IPS DF 6.9 (cell line): ENCODE measurements at regions not wholly inside any gene's neighbourhood (a gene's known extent, or its start where the extent isn't known, plus 50 kb on each side); places are given as distances from the start of the nearest gene placed in this dataset.

ENCODE experiments used
- DNase-seq: peaks from one replicate; pipeline ENCODE4 v3.0.0-alpha.2; 2013; ENCODE audit warnings: low read depth, low spot score
- H3K27ac ChIP-seq: one replicate; pipeline ENCODE4 v1.5.1; 2013; ENCODE audit warnings: low read length, control low read depth
- H3K27me3 ChIP-seq: 2 replicates; pipeline ENCODE4 v1.6.1; 2013; ENCODE audit warnings: mild to moderate bottlenecking, low read length; ENCODE audit not compliant: control insufficient read depth, insufficient read depth
- H3K36me3 ChIP-seq: 2 replicates; pipeline ENCODE4 v1.6.1; 2013; ENCODE audit warnings: low read length; ENCODE audit not compliant: control insufficient read depth, insufficient read depth
- H3K4me1 ChIP-seq: 2 replicates; pipeline ENCODE4 v1.6.1; 2013; ENCODE audit warnings: low read length; ENCODE audit not compliant: control insufficient read depth, insufficient read depth
- H3K4me3 ChIP-seq: 2 replicates; pipeline ENCODE4 v1.5.1; 2013; ENCODE audit warnings: mild to moderate bottlenecking, low read length
- H3K9me3 ChIP-seq: 2 replicates; pipeline ENCODE4 v1.6.1; 2013; ENCODE audit warnings: low read length, inconsistent platforms; ENCODE audit not compliant: control insufficient read depth, insufficient read depth
- WGBS: extraction: QIAGEN DNeasy Blood & Tissue Kit; methylation state at CpG from one replicate; pipeline ENCODE4 v1.1.7; 2013; ENCODE audit warnings: mixed read lengths, missing lambda C conversion rate; ENCODE audit not compliant: insufficient read length, insufficient coverage; 5-methylcytosine and 5-hydroxymethylcytosine counted together

DNA sequence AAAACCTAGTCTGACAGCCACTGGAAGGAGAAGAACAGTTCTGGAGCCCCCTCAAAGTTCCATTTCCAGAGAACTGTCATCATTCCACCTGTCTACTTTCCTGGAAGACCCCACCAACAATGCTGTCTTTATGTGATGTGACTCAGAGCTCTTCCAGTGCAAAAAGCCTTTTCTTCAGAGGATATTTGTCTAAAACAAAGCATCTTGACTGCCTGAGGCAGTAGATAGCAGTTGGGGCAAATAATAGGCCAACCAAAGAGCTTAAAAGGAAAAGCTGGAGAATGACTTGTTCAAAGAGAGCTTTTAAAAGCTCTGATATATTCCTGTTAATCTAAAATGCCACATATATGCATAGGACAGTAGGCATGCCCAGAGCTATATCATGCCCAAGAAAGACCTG is 62.6 kb downstream of the MIS18A start:
- Histone ChIP-seq H3K4me1 (no peaks in the 10 kb centered on the region), H3K36me3 (no peaks in the 10 kb centered on the region), H3K4me3 (no peak overlapping the region), H3K27ac (no peak overlapping the region), H3K27me3 (no peaks in the 10 kb centered on the region), H3K9me3 (no peaks in the 10 kb centered on the region)
- no peak for DNase-seq

DNA sequence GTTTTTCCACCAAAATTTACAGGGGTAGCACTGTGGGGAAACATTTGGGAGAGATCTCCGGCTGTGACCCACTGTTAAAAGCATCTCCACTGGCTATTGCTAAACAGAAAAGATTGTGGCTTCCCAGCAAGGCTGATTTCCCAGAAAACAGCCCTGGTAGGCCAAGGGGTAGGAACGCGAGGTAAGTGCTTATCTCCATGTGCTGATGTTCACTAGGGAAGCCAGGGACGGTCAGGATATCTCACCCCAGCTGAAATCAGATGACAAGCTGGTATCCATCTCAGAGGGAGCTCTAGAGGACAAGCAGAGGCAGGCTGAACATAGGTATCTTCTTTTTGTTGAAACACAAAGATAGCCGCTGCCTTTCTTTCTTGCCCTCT is 63.6 kb downstream of the MIS18A start:
- no peaks in the 10 kb centered on the region for H3K4me1 ChIP-seq
- H3K36me3 ChIP-seq = no peaks in the 10 kb centered on the region
- H3K27me3 ChIP-seq = no peaks in the 10 kb centered on the region
- no peaks in the 10 kb centered on the region for H3K9me3 ChIP-seq
- H3K4me3 ChIP-seq = no peak overlapping the region
- DNase-seq = no peak
- H3K27ac ChIP-seq = no peak overlapping the region
- no CpG with 5 or more reads among the region's 5 CpGs for WGBS

DNA sequence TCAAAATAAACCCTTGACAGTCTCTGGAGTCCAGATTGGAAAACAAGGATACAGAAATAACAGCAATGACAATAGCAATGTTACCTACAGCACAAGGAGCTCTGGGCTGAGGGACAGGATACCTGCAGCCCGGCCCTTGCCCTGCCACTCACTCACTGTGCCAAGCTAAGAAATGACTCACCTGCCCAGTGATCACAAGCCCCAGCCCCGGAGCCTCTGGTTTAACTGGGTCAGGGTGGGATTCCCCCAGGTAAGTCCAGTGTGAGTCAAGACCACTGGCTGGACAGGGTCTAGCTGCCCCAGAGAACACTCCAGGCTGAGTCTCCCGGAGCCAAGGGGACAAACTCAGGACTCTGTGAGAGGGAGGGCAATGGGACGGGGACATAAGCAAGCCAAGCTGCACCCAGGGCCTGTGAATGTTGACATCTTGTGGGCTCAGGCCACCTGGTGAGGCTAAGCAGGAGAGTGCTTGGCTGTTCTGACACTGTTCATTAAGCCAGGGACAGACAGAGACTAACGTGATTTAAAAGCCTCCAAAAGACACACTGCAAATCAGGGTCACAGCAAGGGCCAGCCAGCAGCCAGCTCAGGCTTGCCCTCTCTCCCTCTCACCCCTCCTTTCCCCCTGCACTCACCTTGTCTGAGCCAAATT is 64.1 kb downstream of the MIS18A start:
- WGBS = no CpG with 5 or more reads among the region's 5 CpGs
- Histone ChIP-seq H3K36me3 (no peaks in the 10 kb centered on the region), H3K4me3 (no peak overlapping the region), H3K9me3 (no peaks in the 10 kb centered on the region), H3K27ac (no peak overlapping the region), H3K27me3 (no peaks in the 10 kb centered on the region), H3K4me1 (no peaks in the 10 kb centered on the region)
- no peak for DNase-seq

DNA sequence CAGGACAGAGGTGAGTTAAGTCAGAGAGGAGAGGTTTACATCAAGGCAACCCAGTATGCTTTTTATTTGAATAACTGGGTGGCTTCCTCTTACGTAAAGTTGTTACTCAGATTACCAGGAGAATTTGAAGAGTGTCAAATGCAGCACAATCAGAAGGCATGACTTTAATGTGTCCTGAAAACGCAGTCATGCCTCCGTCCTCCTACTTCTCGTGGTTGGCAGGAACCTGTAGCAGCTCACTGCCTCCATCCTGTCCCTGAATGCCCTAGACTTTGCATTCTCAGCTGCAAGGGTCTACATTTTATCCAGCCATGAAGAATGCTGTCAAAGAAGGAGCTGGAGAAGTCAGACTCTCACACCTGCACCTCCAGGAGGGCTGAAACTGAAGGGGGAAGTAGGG is 66.7 kb downstream of the MIS18A start:
- H3K9me3 ChIP-seq = no peaks in the 10 kb centered on the region
- H3K4me1 ChIP-seq = no peaks in the 10 kb centered on the region
- H3K36me3 ChIP-seq = no peaks in the 10 kb centered on the region
- no peak for DNase-seq
- no peak overlapping the region for H3K4me3 ChIP-seq
- WGBS = no CpG with 5 or more reads among the region's 4 CpGs
- no peak overlapping the region for H3K27ac ChIP-seq
- H3K27me3 ChIP-seq = no peaks in the 10 kb centered on the region

DNA sequence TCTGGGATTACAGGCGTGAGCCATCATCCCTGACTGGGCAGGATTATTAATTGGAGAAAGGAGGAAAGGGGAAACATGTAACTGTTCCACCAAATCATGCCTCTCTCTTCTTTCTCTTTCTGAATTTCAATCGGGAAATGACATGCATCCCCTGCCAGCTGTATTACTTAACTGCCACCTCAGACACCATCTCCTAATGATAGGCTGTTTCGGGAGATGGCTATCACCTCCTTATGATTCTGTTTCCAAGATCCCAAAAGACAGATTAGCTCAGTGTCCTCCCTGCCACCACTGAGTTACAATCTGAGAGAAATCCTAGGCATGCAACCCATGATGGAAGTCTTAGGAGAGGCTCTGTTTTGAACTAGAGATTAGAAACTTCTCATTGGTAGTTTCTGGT is 67.5 kb downstream of the MIS18A start:
- Histone ChIP-seq H3K4me3 (no peak overlapping the region), H3K27me3 (no peaks in the 10 kb centered on the region), H3K9me3 (no peaks in the 10 kb centered on the region), H3K4me1 (no peaks in the 10 kb centered on the region), H3K36me3 (no peaks in the 10 kb centered on the region), H3K27ac (no peak overlapping the region)
- no CpG with 5 or more reads among the region's 3 CpGs for WGBS
- no peak for DNase-seq

DNA sequence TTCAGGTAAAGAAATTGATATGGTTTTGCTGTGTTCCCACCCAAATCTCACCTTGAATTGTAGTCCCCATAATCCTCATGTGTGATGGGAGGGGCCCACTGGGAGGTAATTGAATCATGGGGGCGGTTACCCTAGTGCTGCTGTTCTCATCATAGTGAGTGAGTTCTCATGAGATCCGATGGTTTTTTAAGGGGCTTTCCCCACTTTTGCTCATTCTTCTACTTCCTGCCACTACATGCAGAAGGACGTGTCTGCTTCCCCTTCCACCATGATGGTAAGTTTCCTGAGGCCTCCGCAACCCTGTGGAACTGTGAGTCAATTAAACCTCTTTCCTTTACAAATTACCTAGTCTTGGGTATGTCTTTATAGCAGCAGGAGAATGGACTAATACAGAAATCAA is 69.3 kb downstream of the MIS18A start:
- Histone ChIP-seq H3K36me3 (no peaks in the 10 kb centered on the region), H3K27ac (no peak overlapping the region), H3K27me3 (no peaks in the 10 kb centered on the region), H3K4me1 (no peaks in the 10 kb centered on the region), H3K4me3 (no peak overlapping the region), H3K9me3 (no peaks in the 10 kb centered on the region)
- DNase-seq = no peak
- WGBS = no CpG with 5 or more reads among the region's 4 CpGs

DNA sequence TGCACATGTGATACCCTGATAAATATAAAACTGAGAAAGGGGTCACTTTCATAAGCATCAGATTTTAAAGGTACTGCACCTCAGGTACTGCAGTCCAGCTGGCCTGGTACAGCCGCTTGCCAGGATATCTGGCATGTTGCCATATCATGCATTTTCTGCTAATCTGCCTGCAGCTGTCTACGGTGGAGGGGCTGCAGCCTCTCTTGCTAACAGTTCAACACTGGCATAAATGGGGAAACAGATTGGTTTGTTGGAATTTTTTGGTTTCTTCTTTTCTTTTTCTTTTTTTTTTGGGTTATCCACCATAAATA is 71.5 kb downstream of the MIS18A start:
- no peaks in the 10 kb centered on the region for H3K36me3 ChIP-seq
- H3K4me1 ChIP-seq = no peaks in the 10 kb centered on the region
- H3K9me3 ChIP-seq = no peaks in the 10 kb centered on the region
- no CpG with 5 or more reads among the region's 2 CpGs for WGBS
- H3K4me3 ChIP-seq = no peak overlapping the region
- no peak for DNase-seq
- no peak overlapping the region for H3K27ac ChIP-seq
- H3K27me3 ChIP-seq = no peaks in the 10 kb centered on the region

DNA sequence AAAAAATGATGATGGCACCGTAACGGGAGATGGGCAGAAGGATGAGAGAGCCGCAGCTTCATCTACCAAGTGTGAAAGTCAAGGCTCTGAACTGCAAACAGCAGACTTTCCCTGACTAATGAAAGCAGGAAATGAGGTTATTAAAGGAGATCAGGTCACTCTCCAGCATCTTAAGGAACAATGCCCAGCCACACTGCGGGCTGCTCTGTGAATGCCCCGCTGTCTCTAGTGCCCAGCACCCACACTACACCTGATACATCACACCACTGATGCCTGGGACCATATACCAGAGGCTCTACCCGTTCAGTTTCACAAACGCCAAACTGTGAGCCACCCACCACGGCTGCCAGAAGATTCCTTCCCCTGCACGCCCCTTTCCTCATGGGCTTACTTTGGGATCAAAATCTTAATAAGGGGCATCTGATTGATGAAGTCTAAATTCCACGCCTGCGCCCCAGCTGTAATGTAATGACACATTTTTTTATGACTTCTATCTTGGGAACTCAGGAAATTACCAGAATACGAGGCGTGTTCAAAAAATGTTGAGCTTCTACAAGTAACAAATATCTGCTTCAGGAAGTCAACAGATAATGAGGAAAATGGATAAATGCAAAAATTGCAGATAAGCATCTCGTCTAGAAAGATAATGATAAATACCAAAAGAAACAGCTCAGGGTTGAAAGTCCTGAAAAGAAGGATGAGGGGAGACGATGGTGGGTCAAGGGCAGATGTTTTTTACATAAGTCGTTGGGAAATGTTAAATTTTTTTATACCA is 72.0 kb downstream of the MIS18A start:
- Histone ChIP-seq H3K27me3 (no peaks in the 10 kb centered on the region), H3K4me3 (no peak overlapping the region), H3K36me3 (no peaks in the 10 kb centered on the region), H3K9me3 (no peaks in the 10 kb centered on the region), H3K27ac (no peak overlapping the region), H3K4me1 (no peaks in the 10 kb centered on the region)
- no peak for DNase-seq
- WGBS = no CpG with 5 or more reads among the region's 16 CpGs

DNA sequence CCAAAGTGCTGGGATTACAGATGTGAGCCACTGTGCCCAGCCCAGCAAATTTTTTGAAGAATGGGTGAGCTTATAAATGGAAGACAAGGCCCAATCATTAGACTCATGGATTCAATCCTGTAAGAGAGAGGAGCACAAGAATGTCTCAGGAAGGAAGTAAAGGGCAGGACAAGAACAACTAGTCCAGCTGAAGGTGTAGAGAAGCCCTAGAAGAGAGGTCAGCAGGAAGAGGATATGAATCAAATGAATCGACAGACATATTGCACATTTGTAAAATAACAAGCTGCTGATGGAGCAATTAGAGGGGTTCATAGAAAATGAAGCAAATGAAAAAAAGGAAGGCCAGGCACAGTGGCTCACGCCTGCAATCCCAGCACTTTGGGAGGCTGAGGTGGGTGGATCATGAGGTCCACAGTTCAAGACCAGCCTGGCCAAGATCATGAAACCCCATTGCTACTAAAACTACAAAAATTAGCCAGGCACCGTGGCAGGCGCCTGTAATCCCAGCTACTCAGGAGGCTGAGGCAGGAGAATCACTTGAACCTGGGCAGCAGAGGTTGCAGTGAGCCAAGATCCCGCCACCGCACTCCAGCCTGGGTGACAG is 74.9 kb downstream of the MIS18A start:
- no peaks in the 10 kb centered on the region for H3K9me3 ChIP-seq
- H3K36me3 ChIP-seq = no peaks in the 10 kb centered on the region
- H3K27me3 ChIP-seq = no peaks in the 10 kb centered on the region
- no peak overlapping the region for H3K4me3 ChIP-seq
- no peaks in the 10 kb centered on the region for H3K4me1 ChIP-seq
- no CpG with 5 or more reads among the region's 6 CpGs for WGBS
- no peak overlapping the region for H3K27ac ChIP-seq
- no peak for DNase-seq

DNA sequence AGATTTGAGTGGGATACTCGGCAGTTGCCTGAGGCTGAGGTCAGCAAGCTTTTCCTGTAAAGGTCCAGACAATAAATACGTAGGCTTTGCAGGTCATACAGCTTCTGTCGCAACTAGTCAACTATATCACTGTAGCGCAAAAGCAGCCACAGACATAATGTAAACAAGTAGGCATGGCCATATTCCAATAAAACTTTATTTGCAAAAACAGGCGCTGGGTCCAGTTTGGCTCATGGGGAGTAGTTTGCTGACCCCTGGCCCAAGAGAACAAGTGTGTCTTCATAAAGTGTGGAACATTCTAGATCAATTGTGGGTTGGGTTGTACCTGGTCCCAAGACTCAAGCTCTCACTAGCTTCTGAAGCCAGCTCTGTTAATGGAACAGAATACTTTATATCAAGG is 78.8 kb downstream of the MIS18A start:
- DNase-seq = no peak
- WGBS = no CpG with 5 or more reads among the region's 5 CpGs
- H3K27me3 ChIP-seq = no peaks in the 10 kb centered on the region
- H3K4me1 ChIP-seq = no peaks in the 10 kb centered on the region
- H3K4me3 ChIP-seq = no peak overlapping the region
- no peaks in the 10 kb centered on the region for H3K9me3 ChIP-seq
- H3K27ac ChIP-seq = no peak overlapping the region
- no peaks in the 10 kb centered on the region for H3K36me3 ChIP-seq

DNA sequence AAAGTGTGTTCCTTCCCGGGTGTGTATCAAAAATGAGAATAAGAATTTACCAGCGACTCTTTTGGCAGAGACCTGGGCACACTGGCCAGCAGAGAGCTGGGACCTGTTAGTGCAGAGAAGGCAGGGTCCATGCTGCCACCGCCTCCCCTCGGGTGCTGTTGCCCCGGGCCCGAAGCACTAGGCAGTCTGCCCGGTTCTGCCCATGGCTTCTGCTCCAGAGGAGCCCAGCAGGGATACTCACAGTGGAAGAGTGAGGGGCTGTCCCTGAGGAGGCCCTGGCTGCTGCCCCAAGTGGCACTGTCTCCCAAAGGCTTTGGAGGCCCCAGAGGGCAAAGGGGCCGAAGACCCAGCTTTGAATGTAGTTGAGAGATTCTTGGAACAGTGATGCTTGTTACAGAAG is 80.5 kb downstream of the MIS18A start:
- Histone ChIP-seq H3K36me3 (no peaks in the 10 kb centered on the region), H3K4me3 (no peak overlapping the region), H3K27me3 (no peaks in the 10 kb centered on the region), H3K4me1 (no peaks in the 10 kb centered on the region), H3K9me3 (no peaks in the 10 kb centered on the region), H3K27ac (no peak overlapping the region)
- DNase-seq = no peak
- whole genome bisulfite sequencing = no CpG with 5 or more reads among the region's 8 CpGs
